ENCODE measurements at regions not wholly inside any gene's neighbourhood (a gene's known extent, or its start where the extent isn't known, plus 50 kb on each side); places are given as distances from the start of the nearest gene placed in this dataset.
"Not testable (repeated sequence)": the region's sequence is repeated elsewhere in the genome, so short reads cannot be mapped to it uniquely, and the experiment has no call there.

- DNase-seq, result not testable (repeated sequence)
Measured at GRCh38 chr17:30711626-30712507, 112.6 kb downstream of the CRLF3 start.

GRCh38 chr17:30711176-30711575, 113.3 kb downstream of the CRLF3 start:
- DNase-seq, result not testable (repeated sequence)

GRCh38 chr17:30710276-30711088, 114.0 kb downstream of the CRLF3 start:
- not testable (repeated sequence) for DNase-seq

GRCh38 chr17:30709561-30710275, 114.8 kb downstream of the CRLF3 start:
- DNase-seq, result not testable (repeated sequence)

GRCh38 chr17:30709096-30709495, 115.4 kb downstream of the CRLF3 start:
- not testable (repeated sequence) for DNase-seq

GRCh38 chr17:30708241-30709078, 116.0 kb downstream of the CRLF3 start:
- DNase-seq, result peak; percentile 36

GRCh38 chr17:30707724-30708240, 116.7 kb downstream of the CRLF3 start:
- DNase-seq, result not testable (repeated sequence)

GRCh38 chr17:30706461-30707335, 117.8 kb downstream of the CRLF3 start:
- DNase-seq, result not testable (repeated sequence)

GRCh38 chr17:30706004-30706403, 118.5 kb downstream of the CRLF3 start:
- DNase-seq, result not testable (repeated sequence)

- no peak for DNase-seq
Measured at GRCh38 chr17:30701498-30701989, 122.9 kb downstream of the CRLF3 start.

- not testable (repeated sequence) for DNase-seq
Measured at GRCh38 chr17:30700833-30701232, 123.7 kb downstream of the CRLF3 start.

- DNase-seq, result peak; percentile 59
Measured at GRCh38 chr17:30697619-30698460, 126.7 kb downstream of the CRLF3 start.

GRCh38 chr17:30696234-30696633, 128.3 kb downstream of the CRLF3 start:
- no peak for DNase-seq

GRCh38 chr17:30695265-30695811, 129.2 kb downstream of the CRLF3 start:
- DNase-seq, result not testable (repeated sequence)

GRCh38 chr17:30693772-30694171, 130.7 kb downstream of the CRLF3 start:
- peak; percentile 33 for DNase-seq

GRCh38 chr17:30689266-30690000, 135.1 kb downstream of the CRLF3 start:
- not testable (repeated sequence) for DNase-seq

- not testable (repeated sequence) for DNase-seq
Measured at GRCh38 chr17:30686538-30687479, 137.7 kb downstream of the CRLF3 start.

Measured in activated CD4-positive, alpha-beta T cell treated with anti-CD3 and anti-CD28 coated beads, Interleukin-2, amount 50 U/mL, for 16 hours (primary cell).